Neural cell (in vitro differentiated cells): ENCODE measurements at regions not wholly inside any gene's neighbourhood (a gene's known extent, or its start where the extent isn't known, plus 50 kb on each side); places are given as distances from the start of the nearest gene placed in this dataset.

Experiments
- EP300 ChIP-seq: fragments of 450-650 bp; conservative IDR thresholded peaks from 2 replicates; pipeline ENCODE4 v1.6.1; 2014; ENCODE audit warnings: antibody characterized with exemption, mild to moderate bottlenecking, moderate library complexity; ENCODE audit not compliant: poor library complexity, severe bottlenecking
- EZH2 ChIP-seq: fragments of 200-600, 300-800 bp; shearing (Covaris generic), sonication (generic); IDR thresholded peaks from 2 replicates; pipeline ENCODE4 v1.6.1; 2014; ENCODE audit warnings: antibody characterized with exemption, low read length, borderline replicate concordance, mild to moderate bottlenecking; ENCODE audit not compliant: insufficient read depth, poor library complexity, severe bottlenecking
- MXI1 ChIP-seq: fragments of 450-650 bp; conservative IDR thresholded peaks from 2 replicates; pipeline ENCODE4 v1.6.1; 2014; ENCODE audit warnings: antibody characterized with exemption, mild to moderate bottlenecking; ENCODE audit not compliant: poor library complexity, severe bottlenecking
- POLR2AphosphoS5 ChIP-seq: IDR thresholded peaks from 2 replicates; pipeline ENCODE4 v1.6.1; 2012
- RAD21 ChIP-seq: fragments of 450-650 bp; conservative IDR thresholded peaks from 2 replicates; pipeline ENCODE4 v1.6.1; 2014; ENCODE audit warnings: antibody characterized with exemption, mild to moderate bottlenecking, moderate library complexity
- REST ChIP-seq: IDR thresholded peaks from 2 replicates; pipeline ENCODE4 v1.6.1; 2012; ENCODE audit warnings: borderline replicate concordance
- SMC3 ChIP-seq: fragments of 450-650 bp; conservative IDR thresholded peaks from 2 replicates; pipeline ENCODE4 v1.6.1; 2014; ENCODE audit warnings: antibody characterized with exemption, mild to moderate bottlenecking, moderate library complexity; ENCODE audit not compliant: poor library complexity
- TAF1 ChIP-seq: IDR thresholded peaks from 2 replicates; pipeline ENCODE4 v1.6.1; 2012; ENCODE audit warnings: low read depth
- TF ChIP-seq, protein P1 (sequence below): fragments of 450-650 bp; IDR thresholded peaks from 2 replicates; pipeline ENCODE4 v1.5.1; 2014; ENCODE audit warnings: antibody characterized with exemption, mild to moderate bottlenecking, moderate library complexity; ENCODE audit not compliant: poor library complexity, severe bottlenecking

DNA sequence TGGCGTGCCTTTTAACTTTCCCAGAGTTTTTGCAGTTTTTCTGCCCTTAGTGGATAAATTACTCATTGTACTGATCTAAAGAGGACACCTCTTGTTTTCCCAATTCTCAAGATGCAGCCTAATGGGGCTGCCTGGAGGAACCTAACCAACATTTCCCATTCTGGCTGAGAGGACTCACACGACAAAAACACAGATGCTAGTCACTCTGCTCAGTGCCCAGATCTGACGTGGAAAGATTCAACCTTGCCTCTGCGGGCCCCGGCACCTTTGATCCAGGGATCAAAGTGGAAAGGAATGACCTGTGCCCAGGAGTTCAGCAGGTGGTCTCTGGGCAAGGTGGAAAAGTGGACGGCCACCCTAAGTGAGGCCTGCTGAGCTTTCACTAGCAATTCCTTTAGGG is 162.4 kb upstream of the FMN2 start:
- TF ChIP-seq, protein P1, sequence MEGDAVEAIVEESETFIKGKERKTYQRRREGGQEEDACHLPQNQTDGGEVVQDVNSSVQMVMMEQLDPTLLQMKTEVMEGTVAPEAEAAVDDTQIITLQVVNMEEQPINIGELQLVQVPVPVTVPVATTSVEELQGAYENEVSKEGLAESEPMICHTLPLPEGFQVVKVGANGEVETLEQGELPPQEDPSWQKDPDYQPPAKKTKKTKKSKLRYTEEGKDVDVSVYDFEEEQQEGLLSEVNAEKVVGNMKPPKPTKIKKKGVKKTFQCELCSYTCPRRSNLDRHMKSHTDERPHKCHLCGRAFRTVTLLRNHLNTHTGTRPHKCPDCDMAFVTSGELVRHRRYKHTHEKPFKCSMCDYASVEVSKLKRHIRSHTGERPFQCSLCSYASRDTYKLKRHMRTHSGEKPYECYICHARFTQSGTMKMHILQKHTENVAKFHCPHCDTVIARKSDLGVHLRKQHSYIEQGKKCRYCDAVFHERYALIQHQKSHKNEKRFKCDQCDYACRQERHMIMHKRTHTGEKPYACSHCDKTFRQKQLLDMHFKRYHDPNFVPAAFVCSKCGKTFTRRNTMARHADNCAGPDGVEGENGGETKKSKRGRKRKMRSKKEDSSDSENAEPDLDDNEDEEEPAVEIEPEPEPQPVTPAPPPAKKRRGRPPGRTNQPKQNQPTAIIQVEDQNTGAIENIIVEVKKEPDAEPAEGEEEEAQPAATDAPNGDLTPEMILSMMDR: no peak
- TF ChIP-seq EZH2 (no peak), POLR2AphosphoS5 (no peak), TAF1 (no peak), EP300 (no peak), SMC3 (no peak), REST (no peak), RAD21 (no peak), MXI1 (no peak)
